ENCODE measurements at regions not wholly inside any gene's neighbourhood (a gene's known extent, or its start where the extent isn't known, plus 50 kb on each side); places are given as distances from the start of the nearest gene placed in this dataset.

DNA sequence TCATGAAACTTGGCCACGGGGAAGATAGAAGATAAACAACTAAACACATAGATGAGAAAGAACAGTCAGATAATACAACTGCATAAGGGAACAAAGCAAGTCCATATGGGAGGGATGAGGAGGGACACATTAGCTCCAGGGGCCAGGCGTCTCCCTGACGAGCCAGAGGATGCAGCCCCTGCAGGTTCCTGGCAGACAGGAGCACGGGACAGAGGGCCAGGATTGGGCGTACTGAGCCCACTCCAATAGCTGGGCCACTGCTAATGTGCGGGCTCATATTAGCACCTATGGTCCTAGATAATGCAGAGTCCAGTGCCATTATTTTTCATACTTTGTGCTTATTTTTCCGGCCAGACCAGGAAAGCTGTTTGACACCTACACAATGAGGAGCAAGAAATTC lies 182.9 kb downstream of the ANKRD60 start:
- TF ChIP-seq, protein P1, sequence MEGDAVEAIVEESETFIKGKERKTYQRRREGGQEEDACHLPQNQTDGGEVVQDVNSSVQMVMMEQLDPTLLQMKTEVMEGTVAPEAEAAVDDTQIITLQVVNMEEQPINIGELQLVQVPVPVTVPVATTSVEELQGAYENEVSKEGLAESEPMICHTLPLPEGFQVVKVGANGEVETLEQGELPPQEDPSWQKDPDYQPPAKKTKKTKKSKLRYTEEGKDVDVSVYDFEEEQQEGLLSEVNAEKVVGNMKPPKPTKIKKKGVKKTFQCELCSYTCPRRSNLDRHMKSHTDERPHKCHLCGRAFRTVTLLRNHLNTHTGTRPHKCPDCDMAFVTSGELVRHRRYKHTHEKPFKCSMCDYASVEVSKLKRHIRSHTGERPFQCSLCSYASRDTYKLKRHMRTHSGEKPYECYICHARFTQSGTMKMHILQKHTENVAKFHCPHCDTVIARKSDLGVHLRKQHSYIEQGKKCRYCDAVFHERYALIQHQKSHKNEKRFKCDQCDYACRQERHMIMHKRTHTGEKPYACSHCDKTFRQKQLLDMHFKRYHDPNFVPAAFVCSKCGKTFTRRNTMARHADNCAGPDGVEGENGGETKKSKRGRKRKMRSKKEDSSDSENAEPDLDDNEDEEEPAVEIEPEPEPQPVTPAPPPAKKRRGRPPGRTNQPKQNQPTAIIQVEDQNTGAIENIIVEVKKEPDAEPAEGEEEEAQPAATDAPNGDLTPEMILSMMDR (IDR thresholded peaks at IDR 0.05; ENCODE audit: insufficient read depth, low read length, poor library complexity, severe bottlenecking) = no peak
- TF ChIP-seq EZH2phosphoT487 (conservative IDR thresholded peaks at IDR 0.05; ENCODE audit: low read length) = no peak
